Caco-2 (cell line): ENCODE measurements at regions not wholly inside any gene's neighbourhood (a gene's known extent, or its start where the extent isn't known, plus 50 kb on each side); places are given as distances from the start of the nearest gene placed in this dataset.
"Not testable (repeated sequence)": the region's sequence is repeated elsewhere in the genome, so short reads cannot be mapped to it uniquely, and the experiment has no call there.

Experiments
- BruUV-seq: library from RNA; stranded (reverse); fragments of 400-500 nt; replicated peaks from 2 replicates; lab custom pipeline; 2021; lab: Mats Ljungman, UMichigan
- CTCF ChIA-PET: fragments of 300-600 bp; sonication (Branson Sonifier 250); formaldehyde crosslinking; loops from one replicate; lab custom pipeline; 2022; ENCODE audit warnings: antibody characterized with exemption; lab: Charles Lee
- POLR2A ChIA-PET: fragments of 300-600 bp; sonication (Branson Sonifier 250); formaldehyde crosslinking; loops from one replicate; lab custom pipeline; 2022; ENCODE audit warnings: antibody characterized with exemption; lab: Charles Lee
- DNase-seq, 2 experiments: peaks; one replicate each; pipeline versions ENCODE4 v3.0.0 to v3.0.0-alpha.2; 2020 to 2022
- H3K27me3 ChIP-seq: replicated peaks from 2 replicates; pipeline ENCODE4 v1.6.0; 2011; ENCODE audit warnings: low read length; ENCODE audit not compliant: control insufficient read depth, insufficient read depth
- H3K36me3 ChIP-seq: 2 replicates; pipeline ENCODE4 v1.5.1; 2011; ENCODE audit warnings: low read length; ENCODE audit not compliant: control insufficient read depth, insufficient read depth
- H3K4me1 ChIP-seq: fragments of 250-450 bp; sonication (Bioruptor Pico); 2 replicates; pipeline ENCODE4 v1.5.1; 2020; ENCODE audit warnings: mild to moderate bottlenecking
- H3K4me3 ChIP-seq: 2 replicates; pipeline ENCODE4 v1.5.1; 2011; ENCODE audit warnings: low read depth, mild to moderate bottlenecking, control low read depth, low read length
- H3K9me3 ChIP-seq: fragments of 250-450 bp; sonication (Bioruptor Pico); 2 replicates; pipeline ENCODE4 v1.5.1; 2020; ENCODE audit warnings: mild to moderate bottlenecking, moderate library complexity
- H3K27ac Mint-ChIP-seq: one replicate; pipeline ENCODE4 v1.8.0; 2022; ENCODE audit warnings: mixed read lengths; ENCODE audit not compliant: unreplicated experiment
- H3K27me3 Mint-ChIP-seq: one replicate; pipeline ENCODE4 v1.8.0; 2022; ENCODE audit warnings: mixed read lengths; ENCODE audit not compliant: insufficient read depth, unreplicated experiment
- H3K36me3 Mint-ChIP-seq: one replicate; pipeline ENCODE4 v1.8.0; 2022; ENCODE audit warnings: mild to moderate bottlenecking, mixed read lengths; ENCODE audit not compliant: insufficient read depth, unreplicated experiment
- H3K4me1 Mint-ChIP-seq: one replicate; pipeline ENCODE4 v1.8.0; 2022; ENCODE audit warnings: low read depth, mixed read lengths; ENCODE audit not compliant: unreplicated experiment
- H3K4me3 Mint-ChIP-seq: one replicate; pipeline ENCODE4 v1.8.0; 2022; ENCODE audit warnings: mild to moderate bottlenecking, moderate library complexity, mixed read lengths; ENCODE audit not compliant: unreplicated experiment
- H3K9me3 Mint-ChIP-seq: one replicate; pipeline ENCODE4 v1.8.0; 2022; ENCODE audit warnings: mixed read lengths; ENCODE audit not compliant: unreplicated experiment
- CTCF ChIP-seq, 2 experiments: fragments of 200-600 bp in 1 of 2; IDR thresholded peaks; 1 replicate in 1 of 2; 2 replicates in 1 of 2; pipeline versions ENCODE4 v1.5.1 to v1.8.0; 2011 to 2022; ENCODE audit warnings: antibody characterized with exemption in 1 of 2, control low read depth in 1 of 2, inconsistent platforms in 1 of 2, low read depth in 1 of 2, low read length in 1 of 2, mild to moderate bottlenecking in 1 of 2, moderate library complexity in 1 of 2; ENCODE audit not compliant: insufficient read depth in 1 of 2, severe bottlenecking in 1 of 2, unreplicated experiment in 1 of 2
- intact Hi-C: fragments of 100-400 bp; cut with micrococcal nuclease; formaldehyde crosslinking; loops from one replicate; pipeline ENCODE4 v1.10.0; 2022; ENCODE audit not compliant: unreplicated experiment

- peaks cover 6% of the 10 kb centered on the region; the same call in 1 of the 2 replicates for H3K4me1 ChIP-seq
- H3K36me3 ChIP-seq: no peaks in the 10 kb centered on the region
- Mint-ChIP-seq H3K4me3 (no peak overlapping the region), H3K27ac (no peak overlapping the region), H3K27me3 (no peaks in the 10 kb centered on the region), H3K9me3 (peaks cover 31% of the 10 kb centered on the region), H3K4me1 (peaks cover 10% of the 10 kb centered on the region), H3K36me3 (peaks cover 7% of the 10 kb centered on the region)
- H3K27me3 ChIP-seq: no peaks in the 10 kb centered on the region
- CTCF ChIA-PET: no interaction called here
- POLR2A ChIA-PET: no interaction called here
- DNase-seq: no peak
- no peak overlapping the region for H3K4me3 ChIP-seq
- no peak for TF ChIP-seq CTCF (IDR thresholded peaks at IDR 0.05; ENCODE audit: insufficient read depth in 1 of 2, low read depth in 1 of 2, low read length in 1 of 2, severe bottlenecking in 1 of 2, unreplicated experiment in 1 of 2)
- intact Hi-C loops: no loop called here
- BruUV-seq: no TSS peak
- H3K9me3 ChIP-seq: peaks cover 11% of the 10 kb centered on the region
Observed at GRCh38 chr9:97774673-97775072, 77.5 kb upstream of the XPA start.

- H3K27me3 ChIP-seq, H3K4me1 ChIP-seq, POLR2A ChIA-PET, CTCF ChIA-PET, H3K4me3 Mint-ChIP-seq, H3K4me3 ChIP-seq, DNase-seq, H3K36me3 Mint-ChIP-seq, H3K36me3 ChIP-seq, H3K27ac Mint-ChIP-seq, H3K27me3 Mint-ChIP-seq, intact Hi-C loops, BruUV-seq: not testable (repeated sequence)
- H3K9me3 Mint-ChIP-seq: peaks cover 38% of the 10 kb centered on the region
- peaks cover 21% of the 10 kb centered on the region for H3K9me3 ChIP-seq
- H3K4me1 Mint-ChIP-seq: peaks cover 15% of the 10 kb centered on the region
Observed at GRCh38 chr9:97778740-97779139, 74.3 kb upstream of the FOXE1 start.

- Histone ChIP-seq H3K4me1 (0 out of 2 replicates have a peak, but pooled peaks cover 3% of the 10 kb centered on the region), H3K4me3 (no peak overlapping the region), H3K36me3 (no peaks in the 10 kb centered on the region), H3K27me3 (no peaks in the 10 kb centered on the region), H3K9me3 (peaks cover 21% of the 10 kb centered on the region)
- no peaks in the 10 kb centered on the region for H3K27me3 Mint-ChIP-seq
- peaks cover 7% of the 10 kb centered on the region for H3K36me3 Mint-ChIP-seq
- no TSS peak for BruUV-seq
- TF ChIP-seq CTCF (IDR thresholded peaks at IDR 0.05; ENCODE audit: insufficient read depth in 1 of 2, low read depth in 1 of 2, low read length in 1 of 2, severe bottlenecking in 1 of 2, unreplicated experiment in 1 of 2): no peak
- no peak overlapping the region for H3K27ac Mint-ChIP-seq
- H3K4me1 Mint-ChIP-seq: peaks cover 12% of the 10 kb centered on the region
- intact Hi-C loops: no loop called here
- peaks cover 38% of the 10 kb centered on the region for H3K9me3 Mint-ChIP-seq
- POLR2A ChIA-PET: no interaction called here
- no peak for DNase-seq
- CTCF ChIA-PET: no interaction called here
- H3K4me3 Mint-ChIP-seq: no peak overlapping the region
Observed at GRCh38 chr9:97779608-97780007, 73.4 kb upstream of the FOXE1 start.
